K562 (cell line): ENCODE measurements at regions not wholly inside any gene's neighbourhood (a gene's known extent, or its start where the extent isn't known, plus 50 kb on each side); places are given as distances from the start of the nearest gene placed in this dataset.

Source experiments
- ATAC-seq: fragments of 200-7000 bp; cut with Tn5 transposase; 3 replicates; pipeline ENCODE4 v1.9.1; 2020; ENCODE audit warnings: moderate library complexity
- BruUV-seq: library from RNA; stranded (reverse); fragments of 400-500 nt; replicated peaks from 2 replicates; lab custom pipeline; 2021; lab: Mats Ljungman, UMichigan
- CTCF ChIA-PET: fragments of 300-600 bp; formaldehyde crosslinking; extraction: SDS; loops from one replicate; lab custom pipeline; 2021; ENCODE audit warnings: low intra/inter-chr PET ratio; lab: Yijun Ruan, JAX
- POLR2A ChIA-PET: fragments of 300-600, 350-650 bp; sonication (Branson Sonifier 250); formaldehyde crosslinking; extraction: SDS; loops from one replicate; lab custom pipeline; 2021; ENCODE audit warnings: antibody characterized with exemption, inconsistent platforms; lab: Yijun Ruan, JAX
- DNase-seq, 4 experiments: peaks; one replicate each; pipeline versions ENCODE4 v3.0.0 to v3.0.0-alpha.2; 2011 to 2018; ENCODE audit warnings: low spot score in 3 of 4, mixed read lengths in 3 of 4; ENCODE audit errors: extremely low read depth in 1 of 4
- FAIRE-seq: peaks from 2 replicates; lab custom pipeline; 2011; peaks lifted over from hg19 to GRCh38; lab: Jason Lieb, UNC
- H2AFZ ChIP-seq: 2 replicates; pipeline ENCODE4 v1.6.0; 2011; ENCODE audit warnings: low read depth, low read length, control low read depth, inconsistent platforms
- H3K27ac ChIP-seq: fragments of 200-600 bp; 3 replicates; pipeline ENCODE4 v1.8.0; 2011; ENCODE audit warnings: low read depth, mild to moderate bottlenecking, control low read depth, inconsistent platforms, low read length, moderate library complexity, mixed read lengths; ENCODE audit errors: extremely low read depth
- H3K27me3 ChIP-seq, 2 experiments: fragments of 300-600 bp in 1 of 2; 2 replicates in 1 of 2; 3 replicates in 1 of 2; pipeline versions ENCODE4 v1.6.0 to v1.8.0; 2011; ENCODE audit warnings: inconsistent platforms in 2 of 2, low read length in 2 of 2, mild to moderate bottlenecking in 1 of 2, mixed read lengths in 1 of 2, moderate library complexity in 1 of 2; ENCODE audit not compliant: control insufficient read depth in 2 of 2, insufficient read depth in 2 of 2
- H3K36me3 ChIP-seq: fragments of 300-600 bp; 3 replicates; pipeline ENCODE4 v1.8.0; 2011; ENCODE audit warnings: mild to moderate bottlenecking, low read length, inconsistent platforms; ENCODE audit not compliant: control insufficient read depth, insufficient read depth
- H3K4me1 ChIP-seq, 2 experiments: fragments of 200-600 bp in 1 of 2; replicated peaks in 1 of 2; 2 replicates in 1 of 2; 3 replicates in 1 of 2; pipeline versions ENCODE4 v1.5.1 to v1.8.0; 2011; ENCODE audit warnings: inconsistent platforms in 2 of 2, low read length in 2 of 2, mild to moderate bottlenecking in 1 of 2, mixed read lengths in 1 of 2, moderate library complexity in 1 of 2; ENCODE audit not compliant: control insufficient read depth in 2 of 2, insufficient read depth in 2 of 2
- H3K4me2 ChIP-seq: 2 replicates; pipeline ENCODE4 v1.6.1; 2011; ENCODE audit warnings: low read length, control low read depth, inconsistent platforms, mixed read lengths; ENCODE audit not compliant: insufficient read depth
- H3K4me3 ChIP-seq: fragments of 200-600 bp; sonication (generic), shearing (Covaris generic); 2 replicates; pipeline ENCODE4 v1.5.1; 2016; ENCODE audit warnings: control low read depth, inconsistent platforms
- H3K79me2 ChIP-seq: fragments of 200-600 bp; 3 replicates; pipeline ENCODE4 v1.8.0; 2011; ENCODE audit warnings: low read length, inconsistent platforms; ENCODE audit not compliant: control insufficient read depth, insufficient read depth
- H3K9ac ChIP-seq, 2 experiments: 2 replicates each; pipeline versions ENCODE4 v1.6.0 to v1.6.1; 2011; ENCODE audit warnings: low read depth in 2 of 2, low read length in 2 of 2, control low read depth in 1 of 2, inconsistent platforms in 1 of 2, mild to moderate bottlenecking in 1 of 2, mixed read lengths in 1 of 2; ENCODE audit not compliant: insufficient read depth in 1 of 2
- H3K9me1 ChIP-seq: one replicate; pipeline ENCODE4 v1.6.0; 2011; ENCODE audit warnings: inconsistent platforms, mild to moderate bottlenecking, low read length, moderate library complexity; ENCODE audit not compliant: control insufficient read depth, insufficient read depth
- H3K9me3 ChIP-seq: replicated peaks from 2 replicates; pipeline ENCODE4 v1.5.1; 2011; ENCODE audit warnings: low read depth, low read length, inconsistent platforms; ENCODE audit not compliant: control insufficient read depth, insufficient read depth
- H4K20me1 ChIP-seq: replicated peaks from 2 replicates; pipeline ENCODE4 v1.6.1; 2011; ENCODE audit warnings: low read length, inconsistent platforms, mixed read lengths; ENCODE audit not compliant: control insufficient read depth, insufficient read depth
- IFI16 ChIP-seq: fragments of 250-450 bp; sonication (Bioruptor Pico); IDR thresholded peaks from 2 replicates; pipeline ENCODE4 v2.1.2; 2022; ENCODE audit warnings: mild to moderate bottlenecking, inconsistent platforms
- KLF10 ChIP-seq: fragments of 250-450 bp; sonication (Bioruptor Pico); IDR thresholded peaks from 2 replicates; pipeline ENCODE4 v1.6.1; 2021; ENCODE audit warnings: matching md5 sums
- MXI1 ChIP-seq: IDR thresholded peaks from 2 replicates; pipeline ENCODE4 v1.6.1; 2011; ENCODE audit warnings: low read depth, mild to moderate bottlenecking, improper control_type of control experiment, low read length
- NFYB ChIP-seq: IDR thresholded peaks from 2 replicates; pipeline ENCODE4 v1.6.1; 2011; ENCODE audit warnings: mild to moderate bottlenecking, moderate library complexity; ENCODE audit not compliant: insufficient read length; ENCODE audit errors: extremely low read depth
- RBM14 ChIP-seq: fragments of 200-400 bp; formaldehyde crosslinking; IDR thresholded peaks from 2 replicates; pipeline ENCODE4 v1.6.1; 2018; ENCODE audit warnings: low read depth, mild to moderate bottlenecking, low read length, moderate library complexity, borderline replicate concordance; ENCODE audit not compliant: insufficient read depth
- SREBF2 ChIP-seq: sonication (generic); formaldehyde crosslinking; IDR thresholded peaks from 2 replicates; pipeline ENCODE4 v1.4.0; 2020; ENCODE audit warnings: mild to moderate bottlenecking, missing genetic modification reagents
- STAT5A ChIP-seq: IDR thresholded peaks from 2 replicates; pipeline ENCODE4 v1.6.1; 2012; ENCODE audit warnings: low read length, inconsistent platforms, borderline replicate concordance
- TEAD4 ChIP-seq, 2 experiments: sonication (generic) in 1 of 2; formaldehyde crosslinking in 1 of 2; IDR thresholded peaks; 2 replicates each; pipeline versions ENCODE4 v1.6.1 to v1.8.0; 2012 to 2022; ENCODE audit warnings: borderline replicate concordance in 1 of 2, inconsistent platforms in 1 of 2, low read length in 1 of 2, mild to moderate bottlenecking in 1 of 2, missing genetic modification reagents in 1 of 2
- TOE1 ChIP-seq, 2 experiments: fragments of 450-650 bp in 1 of 2; sonication (generic) in 1 of 2; formaldehyde crosslinking in 1 of 2; IDR thresholded peaks; 2 replicates each; pipeline versions ENCODE4 v1.7.1 to v1.8.0; 2016 to 2022; ENCODE audit warnings: borderline replicate concordance in 2 of 2, mild to moderate bottlenecking in 2 of 2, antibody characterized with exemption in 1 of 2, inconsistent platforms in 1 of 2, low read depth in 1 of 2, missing genetic modification reagents in 1 of 2, moderate library complexity in 1 of 2
- XRCC5 ChIP-seq: fragments of 200-400 bp; formaldehyde crosslinking; IDR thresholded peaks from 2 replicates; pipeline ENCODE4 v1.6.1; 2017; ENCODE audit warnings: low read depth, mild to moderate bottlenecking, low read length
- ZC3H8 ChIP-seq: fragments of 450-650 bp; IDR thresholded peaks from 2 replicates; pipeline ENCODE4 v1.6.1; 2017
- ZNF143 ChIP-seq: sonication (generic); formaldehyde crosslinking; IDR thresholded peaks from 2 replicates; pipeline ENCODE4 v1.9.0; 2022; ENCODE audit warnings: mild to moderate bottlenecking, missing genetic modification reagents
- ZNF212 ChIP-seq: fragments of 450-650 bp; formaldehyde crosslinking; IDR thresholded peaks from 2 replicates; pipeline ENCODE4 v1.4.0; 2020; ENCODE audit warnings: mild to moderate bottlenecking
- WGBS: fragments of 100-300 bp; shearing (Covaris generic); methylation state at CpG from one replicate; pipeline ENCODE4 v1.1.6; 2016; ENCODE audit warnings: low coverage, mixed read lengths; ENCODE audit not compliant: insufficient coverage; ENCODE audit errors: missing lambda C conversion rate; 5-methylcytosine and 5-hydroxymethylcytosine counted together
- in situ Hi-C: fragments of 300-500 bp; cut with MboI; formaldehyde crosslinking; loops from 4 replicates; pipeline ENCODE4 v1.15.0; 2018; ENCODE audit warnings: inconsistent platforms, mixed read lengths
- intact Hi-C: fragments of 100-400 bp; cut with micrococcal nuclease; formaldehyde crosslinking; loops from 2 replicates; pipeline ENCODE4 v1.14.2; 2022
- TF ChIP-seq, protein P1 (sequence below): sonication (generic); IDR thresholded peaks from 2 replicates; pipeline ENCODE4 v1.6.1; 2016
- TF ChIP-seq, protein P2 (sequence below): fragments of 250-450 bp; sonication (Bioruptor Pico); IDR thresholded peaks from 2 replicates; pipeline ENCODE4 v1.5.1; 2021; ENCODE audit warnings: mild to moderate bottlenecking
- TF ChIP-seq, protein P3 (sequence below): fragments of 450-650 bp; IDR thresholded peaks from 2 replicates; pipeline ENCODE4 v1.6.1; 2016; ENCODE audit warnings: low read depth, mild to moderate bottlenecking, moderate library complexity
- TF ChIP-seq, protein P4 (sequence below): fragments of 250-450 bp; sonication (Bioruptor Pico); IDR thresholded peaks from 2 replicates; pipeline ENCODE4 v1.4.0; 2020; ENCODE audit warnings: borderline replicate concordance

DNA sequence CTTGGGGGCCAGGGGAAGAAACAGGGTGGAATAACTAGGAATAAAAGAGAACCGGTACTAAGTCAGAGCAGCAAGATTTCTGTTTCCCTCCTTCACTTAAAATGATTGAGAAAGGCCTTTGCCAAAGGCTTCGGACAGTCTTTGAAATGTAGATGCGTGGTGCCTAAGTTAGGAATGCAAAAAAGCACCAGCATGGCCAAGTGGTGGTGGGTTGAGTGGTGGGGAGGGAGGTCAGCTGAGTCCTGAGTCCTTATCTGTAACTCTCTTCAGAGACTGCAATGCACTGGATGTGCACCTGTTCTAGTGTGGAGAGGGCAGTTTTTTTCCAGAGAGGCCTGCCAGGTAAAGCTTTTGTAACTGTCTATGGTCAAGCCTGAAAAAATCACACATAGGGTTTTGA lies 919.9 kb downstream of the FSCB start:
- 0% methylated on average over 3 of the region's 3 CpGs for WGBS

More for the DNA sequence above, 919.9 kb downstream of the FSCB start:
- Histone ChIP-seq H3K9me1 (no peaks in the 10 kb centered on the region), H3K27me3 (no peaks in the 10 kb centered on the region), H3K4me1 (no peaks in the 10 kb centered on the region), H3K4me3 (no peak overlapping the region), H3K36me3 (no peaks in the 10 kb centered on the region), H2AFZ (no peak overlapping the region), H3K4me2 (no peak overlapping the region), H3K9ac (no peak overlapping the region), H3K27ac (no peak overlapping the region), H3K79me2 (no peaks in the 10 kb centered on the region), H3K9me3 (no peaks in the 10 kb centered on the region), H4K20me1 (no peaks in the 10 kb centered on the region)
- CTCF ChIA-PET = no interaction called here
- intact Hi-C loops = no loop called here
- DNase-seq (no peak), FAIRE-seq (no peak), ATAC-seq (no peak)
- no TSS peak for BruUV-seq
- POLR2A ChIA-PET = no interaction called here
- in situ Hi-C loops = no loop called here
- TF ChIP-seq, protein P1, sequence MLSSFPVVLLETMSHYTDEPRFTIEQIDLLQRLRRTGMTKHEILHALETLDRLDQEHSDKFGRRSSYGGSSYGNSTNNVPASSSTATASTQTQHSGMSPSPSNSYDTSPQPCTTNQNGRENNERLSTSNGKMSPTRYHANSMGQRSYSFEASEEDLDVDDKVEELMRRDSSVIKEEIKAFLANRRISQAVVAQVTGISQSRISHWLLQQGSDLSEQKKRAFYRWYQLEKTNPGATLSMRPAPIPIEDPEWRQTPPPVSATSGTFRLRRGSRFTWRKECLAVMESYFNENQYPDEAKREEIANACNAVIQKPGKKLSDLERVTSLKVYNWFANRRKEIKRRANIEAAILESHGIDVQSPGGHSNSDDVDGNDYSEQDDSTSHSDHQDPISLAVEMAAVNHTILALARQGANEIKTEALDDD = no peak
- TF ChIP-seq ZNF143 (CRISPR knock-in tag) (no peak), STAT5A (no peak), XRCC5 (no peak), TEAD4 (IDR thresholded peaks at IDR 0.05; ENCODE audit: low read length) (no peak), TEAD4 (CRISPR knock-in tag; IDR thresholded peaks at IDR 0.05; ENCODE audit: borderline replicate concordance) (no peak), RBM14 (no peak), MXI1 (no peak), SREBF2 (CRISPR knock-in tag) (no peak), TOE1 (IDR thresholded peaks at IDR 0.05; ENCODE audit: borderline replicate concordance) (no peak), TOE1 (CRISPR knock-in tag; IDR thresholded peaks at IDR 0.05; ENCODE audit: borderline replicate concordance, low read depth) (no peak), KLF10 (CRISPR knock-in tag) (no peak), IFI16 (CRISPR knock-in tag) (no peak), ZC3H8 (no peak), ZNF212 (no peak), NFYB (no peak)
- TF ChIP-seq, protein P2, sequence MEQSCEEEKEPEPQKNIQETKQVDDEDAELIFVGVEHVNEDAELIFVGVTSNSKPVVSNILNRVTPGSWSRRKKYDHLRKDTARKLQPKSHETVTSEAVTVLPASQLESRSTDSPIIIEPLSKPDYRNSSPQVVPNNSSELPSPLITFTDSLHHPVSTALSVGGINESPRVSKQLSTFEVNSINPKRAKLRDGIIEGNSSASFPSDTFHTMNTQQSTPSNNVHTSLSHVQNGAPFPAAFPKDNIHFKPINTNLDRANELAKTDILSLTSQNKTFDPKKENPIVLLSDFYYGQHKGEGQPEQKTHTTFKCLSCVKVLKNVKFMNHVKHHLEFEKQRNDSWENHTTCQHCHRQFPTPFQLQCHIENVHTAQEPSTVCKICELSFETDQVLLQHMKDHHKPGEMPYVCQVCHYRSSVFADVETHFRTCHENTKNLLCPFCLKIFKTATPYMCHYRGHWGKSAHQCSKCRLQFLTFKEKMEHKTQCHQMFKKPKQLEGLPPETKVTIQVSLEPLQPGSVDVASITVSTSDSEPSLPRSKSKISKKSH (CRISPR knock-in tag) = no peak
- TF ChIP-seq, protein P3, sequence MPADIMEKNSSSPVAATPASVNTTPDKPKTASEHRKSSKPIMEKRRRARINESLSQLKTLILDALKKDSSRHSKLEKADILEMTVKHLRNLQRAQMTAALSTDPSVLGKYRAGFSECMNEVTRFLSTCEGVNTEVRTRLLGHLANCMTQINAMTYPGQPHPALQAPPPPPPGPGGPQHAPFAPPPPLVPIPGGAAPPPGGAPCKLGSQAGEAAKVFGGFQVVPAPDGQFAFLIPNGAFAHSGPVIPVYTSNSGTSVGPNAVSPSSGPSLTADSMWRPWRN = no peak
- TF ChIP-seq, protein P4, sequence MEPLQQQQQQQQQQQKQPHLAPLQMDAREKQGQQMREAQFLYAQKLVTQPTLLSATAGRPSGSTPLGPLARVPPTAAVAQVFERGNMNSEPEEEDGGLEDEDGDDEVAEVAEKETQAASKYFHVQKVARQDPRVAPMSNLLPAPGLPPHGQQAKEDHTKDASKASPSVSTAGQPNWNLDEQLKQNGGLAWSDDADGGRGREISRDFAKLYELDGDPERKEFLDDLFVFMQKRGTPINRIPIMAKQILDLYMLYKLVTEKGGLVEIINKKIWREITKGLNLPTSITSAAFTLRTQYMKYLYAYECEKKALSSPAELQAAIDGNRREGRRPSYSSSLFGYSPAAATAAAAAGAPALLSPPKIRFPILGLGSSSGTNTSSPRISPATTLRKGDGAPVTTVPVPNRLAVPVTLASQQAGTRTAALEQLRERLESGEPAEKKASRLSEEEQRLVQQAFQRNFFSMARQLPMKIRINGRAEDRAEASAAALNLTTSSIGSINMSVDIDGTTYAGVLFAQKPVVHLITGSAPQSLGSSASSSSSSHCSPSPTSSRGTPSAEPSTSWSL (CRISPR knock-in tag) = no peak
